Left ventricle myocardium superior (tissue), 1 donor: ENCODE measurements at regions not wholly inside any gene's neighbourhood (a gene's known extent, or its start where the extent isn't known, plus 50 kb on each side); places are given as distances from the start of the nearest gene placed in this dataset.
"Not testable (repeated sequence)": the region's sequence is repeated elsewhere in the genome, so short reads cannot be mapped to it uniquely, and the experiment has no call there.

Experiments used
- ATAC-seq: fragments of 200-7000 bp; cut with Tn5 transposase; one replicate; pipeline ENCODE4 v1.9.1; 2020; ENCODE audit warnings: mild to moderate bottlenecking, moderate library complexity
- DNase-seq: peaks from one replicate; pipeline ENCODE4 v3.0.0-alpha.2; 2020
- intact Hi-C: fragments of 100-400 bp; cut with micrococcal nuclease; formaldehyde crosslinking; loops from one replicate; pipeline ENCODE4 v1.11.0; 2022
- donor health status: DM: no; HTN: yes; CAD: no; lungs with severe emphysema.

DNA sequence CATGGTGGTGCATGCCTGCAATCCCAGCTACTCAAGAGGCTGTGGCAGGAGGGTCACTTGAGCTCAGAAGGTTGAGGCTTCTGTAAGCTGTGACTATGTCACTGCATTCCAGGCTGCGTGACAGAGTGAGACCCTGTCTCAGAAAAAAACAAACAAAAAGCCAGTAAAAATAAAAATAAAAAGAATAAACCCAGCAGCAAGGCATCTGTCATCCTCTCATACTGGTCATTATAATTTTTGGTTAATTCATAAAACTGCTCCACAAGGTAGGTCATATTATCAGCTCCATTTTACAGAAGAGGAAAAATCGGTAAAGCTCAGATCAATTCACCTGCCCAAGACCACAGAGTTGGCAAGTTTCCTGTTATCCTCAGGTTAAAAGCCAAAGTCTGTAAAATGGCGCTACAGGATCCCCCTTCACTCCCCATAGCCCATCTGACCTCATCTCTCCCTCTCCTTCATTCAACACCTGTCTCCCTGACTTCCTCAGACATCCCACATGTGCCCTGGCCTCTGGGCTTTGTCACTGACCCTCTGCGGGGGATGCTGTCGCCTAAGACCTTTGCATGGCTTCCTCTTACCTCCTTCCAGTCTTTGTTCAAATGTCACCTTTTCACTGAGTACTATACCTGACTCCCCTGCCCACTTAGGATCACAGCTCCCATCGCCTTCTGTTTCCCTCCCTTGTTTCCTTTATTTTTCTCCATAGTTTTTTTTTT, 213.2 kb upstream of the ZNF217 start:
- ATAC-seq (no peak), DNase-seq (no peak)
- intact Hi-C loops: no loop called here

GRCh38 chr20:53805895-53806384, 212.3 kb upstream of the ZNF217 start:
- ATAC-seq (no peak), DNase-seq (no peak)
- intact Hi-C loops: no loop called here

DNA sequence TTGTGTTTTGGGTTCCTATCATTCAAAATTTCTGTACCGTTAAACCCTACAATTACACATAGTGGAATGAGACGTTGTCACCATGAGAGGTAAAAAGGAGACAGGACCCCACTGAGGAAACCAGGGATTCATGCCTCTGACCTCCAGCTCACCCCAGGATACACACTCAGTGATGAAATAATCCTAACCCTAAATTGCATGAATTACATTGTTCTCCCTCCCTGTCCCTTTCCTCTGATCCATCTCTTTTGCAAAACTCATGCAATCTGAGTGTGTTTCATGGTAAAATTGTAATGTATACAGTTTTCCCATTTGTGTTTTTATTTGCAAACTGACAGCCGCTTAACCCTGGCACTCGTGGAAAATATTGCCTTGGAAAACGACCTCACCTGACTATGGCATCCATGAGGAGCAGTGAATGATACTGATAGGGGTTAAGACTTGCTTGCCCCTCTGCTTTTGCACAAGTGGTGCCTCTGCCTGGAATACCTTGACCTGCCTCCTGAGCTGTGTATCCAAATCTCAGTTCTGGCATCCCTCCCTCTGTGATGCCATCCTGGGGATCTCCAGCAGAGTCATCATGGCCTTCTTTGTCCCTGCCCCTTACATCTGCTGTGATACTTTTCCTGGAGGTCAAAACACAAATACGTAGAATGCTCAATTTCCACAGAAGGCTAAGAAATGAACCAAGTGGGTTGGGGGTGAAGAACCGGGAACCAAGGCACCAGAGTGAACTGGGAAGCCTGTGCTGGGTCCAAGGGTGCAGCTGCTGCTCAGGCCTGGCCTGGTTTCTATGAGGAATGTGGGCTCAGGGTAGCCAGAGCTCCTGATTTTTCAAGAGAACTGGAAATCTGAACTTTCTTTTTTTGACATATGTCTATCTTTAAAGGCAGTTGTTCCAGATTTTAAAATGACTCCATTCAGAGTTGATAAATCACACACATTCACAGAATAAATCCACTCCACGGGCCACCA, 211.6 kb upstream of the ZNF217 start:
- ATAC-seq (no peak), DNase-seq (no peak)
- intact Hi-C loops: no loop called here

- intact Hi-C loops, ATAC-seq, DNase-seq: not testable (repeated sequence)
These were observed 210.7 kb upstream of the ZNF217 start for GRCh38 chr20:53804308-53804707.

GRCh38 chr20:53803492-53804155, 210.0 kb upstream of the ZNF217 start:
- intact Hi-C loops: no loop called here
- ATAC-seq (no peak), DNase-seq (no peak)

GRCh38 chr20:53801609-53802370, 208.2 kb upstream of the ZNF217 start:
- intact Hi-C loops: no loop called here
- ATAC-seq (no peak), DNase-seq (no peak)

GRCh38 chr20:53800883-53801604, 207.4 kb upstream of the ZNF217 start:
- intact Hi-C loops: no loop called here
- DNase-seq (no peak), ATAC-seq (no peak)

- intact Hi-C loops: no loop called here
- DNase-seq (no peak), ATAC-seq (no peak)
These were observed 206.8 kb upstream of the ZNF217 start for GRCh38 chr20:53800418-53800817.

DNA sequence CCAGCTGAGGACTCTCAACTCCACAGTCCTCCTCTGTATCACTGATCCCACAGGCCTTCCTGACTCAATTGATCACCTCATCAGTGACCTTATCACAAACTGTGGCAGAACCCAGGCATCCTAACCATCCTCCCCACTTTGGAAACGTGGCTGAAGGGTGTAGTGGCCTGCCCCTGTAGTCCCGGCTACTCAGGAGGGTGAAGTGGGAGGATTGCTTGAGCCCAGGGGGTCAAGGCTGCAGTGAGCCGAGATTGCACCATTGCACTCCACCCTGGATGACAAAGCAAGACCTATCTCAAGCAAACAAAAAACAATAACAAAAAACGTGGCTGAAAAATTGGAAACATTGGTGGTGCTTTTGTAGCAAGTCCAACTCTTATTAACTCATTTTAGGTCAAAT, 203.4 kb upstream of the ZNF217 start:
- DNase-seq (no peak), ATAC-seq (no peak)
- intact Hi-C loops: no loop called here

DNA sequence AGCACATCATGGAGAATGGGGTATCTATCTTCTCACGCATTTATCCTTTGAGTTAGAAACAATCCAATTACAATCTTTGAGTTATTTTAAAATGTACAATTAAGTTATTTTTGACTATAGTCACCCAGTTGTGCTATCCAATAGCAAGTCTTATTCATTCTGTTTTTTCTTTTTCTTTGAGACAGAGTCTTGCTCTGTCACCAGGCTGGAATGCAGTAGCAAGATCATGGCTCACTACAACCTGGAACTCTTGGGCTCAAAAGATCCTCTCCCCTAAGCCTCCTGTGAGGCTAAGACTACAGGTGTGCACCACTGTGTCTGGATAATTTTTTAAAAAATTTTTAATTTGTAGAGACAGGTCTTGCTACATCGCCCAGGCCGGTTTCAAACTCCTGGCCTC, 201.5 kb upstream of the ZNF217 start:
- ATAC-seq (no peak), DNase-seq (no peak)
- intact Hi-C loops: no loop called here

GRCh38 chr20:53794529-53795115, 201.0 kb upstream of the ZNF217 start:
- DNase-seq (no peak), ATAC-seq (no peak)
- intact Hi-C loops: no loop called here

- ATAC-seq: no peak
- intact Hi-C loops: no loop called here
- DNase-seq: no peak
These were observed 200.2 kb upstream of the ZNF217 start for GRCh38 chr20:53793783-53794383.

DNA sequence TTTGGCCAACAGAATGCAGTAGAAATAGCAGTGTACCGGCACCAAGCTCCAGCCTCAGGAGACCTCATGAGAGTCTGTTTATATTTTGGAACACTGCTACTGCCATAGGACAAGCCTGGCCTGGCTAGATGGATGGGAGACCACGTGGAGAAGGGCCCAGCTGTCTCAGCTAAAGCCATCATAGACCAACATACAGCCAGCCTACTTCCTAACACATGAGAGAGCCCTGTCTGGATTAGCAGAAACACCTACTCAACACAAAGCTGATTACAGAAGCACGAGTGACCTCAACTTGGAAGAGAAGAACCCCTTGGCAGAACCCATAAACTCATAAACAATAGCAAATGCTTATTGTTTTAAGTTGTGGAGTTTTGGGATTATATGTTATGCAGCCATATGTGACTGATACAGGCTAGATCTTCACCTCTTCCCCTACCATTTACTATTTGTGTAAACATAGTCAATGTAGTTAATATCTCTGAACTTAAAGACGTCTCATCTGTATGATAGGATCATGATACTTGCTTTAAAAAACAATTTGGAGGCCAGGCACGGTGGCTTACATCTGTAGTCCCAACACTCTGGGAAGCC, 199.4 kb upstream of the ZNF217 start:
- DNase-seq (no peak), ATAC-seq (no peak)
- intact Hi-C loops: no loop called here

- no peak for DNase-seq
- intact Hi-C loops: no loop called here
- no peak for ATAC-seq
These were observed 196.5 kb upstream of the ZNF217 start for GRCh38 chr20:53789989-53790675.

GRCh38 chr20:53788253-53789022, 194.8 kb upstream of the ZNF217 start:
- DNase-seq (no peak), ATAC-seq (no peak)
- intact Hi-C loops: no loop called here

GRCh38 chr20:53787491-53787931, 193.9 kb upstream of the ZNF217 start:
- ATAC-seq, DNase-seq, intact Hi-C loops: not testable (repeated sequence)
